ENCODE measurements at regions not wholly inside any gene's neighbourhood (a gene's known extent, or its start where the extent isn't known, plus 50 kb on each side); places are given as distances from the start of the nearest gene placed in this dataset.

DNA sequence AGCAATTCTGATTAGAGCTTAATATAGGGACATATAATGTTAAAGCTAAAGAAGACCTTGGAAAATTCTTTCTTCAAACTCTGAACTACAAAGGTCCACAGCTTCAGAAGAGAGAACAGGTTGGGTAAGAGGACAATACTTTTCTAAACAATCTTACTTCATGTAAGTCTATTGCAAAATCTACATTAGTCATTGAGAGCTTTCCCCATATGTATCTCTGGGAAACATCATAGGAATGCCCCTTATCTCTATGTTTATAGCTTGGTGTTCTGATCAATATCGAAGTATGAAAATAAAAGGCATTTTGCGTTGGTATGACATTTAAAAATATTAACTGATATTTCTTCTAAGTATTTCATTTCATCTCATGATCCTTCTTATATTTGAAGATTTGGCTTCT is 962.6 kb downstream of the AACS start:
- Histone ChIP-seq H3K27ac (ENCODE audit: low read depth, low read length) (no peak overlapping the region), H3K9me3 (ENCODE audit: insufficient read depth, low read length) (no peaks in the 10 kb centered on the region), H4K20me1 (ENCODE audit: low read depth, low read length) (no peaks in the 10 kb centered on the region), H3K9ac (ENCODE audit: low read length) (no peak overlapping the region), H2AFZ (ENCODE audit: low read depth, low read length, severe bottlenecking) (no peak overlapping the region), H3K4me3 (ENCODE audit: insufficient read depth, low read length, poor library complexity, severe bottlenecking) (no peak overlapping the region), H3K9me2 (replicated peaks; ENCODE audit: insufficient read depth, low read length) (no peaks in the 10 kb centered on the region), H3K27me3 (ENCODE audit: low read length) (no peaks in the 10 kb centered on the region), H3K4me2 (ENCODE audit: low read depth, low read length, poor library complexity, severe bottlenecking) (no peak overlapping the region), H3K36me3 (ENCODE audit: low read length) (no peaks in the 10 kb centered on the region), H3F3A (ENCODE audit: insufficient read depth) (no peaks in the 10 kb centered on the region), H3K79me2 (ENCODE audit: insufficient read depth, low read length) (no peaks in the 10 kb centered on the region)
- TF ChIP-seq EZH2phosphoT487 (conservative IDR thresholded peaks at IDR 0.05; ENCODE audit: low read length): no peak
- TF ChIP-seq, protein P1, sequence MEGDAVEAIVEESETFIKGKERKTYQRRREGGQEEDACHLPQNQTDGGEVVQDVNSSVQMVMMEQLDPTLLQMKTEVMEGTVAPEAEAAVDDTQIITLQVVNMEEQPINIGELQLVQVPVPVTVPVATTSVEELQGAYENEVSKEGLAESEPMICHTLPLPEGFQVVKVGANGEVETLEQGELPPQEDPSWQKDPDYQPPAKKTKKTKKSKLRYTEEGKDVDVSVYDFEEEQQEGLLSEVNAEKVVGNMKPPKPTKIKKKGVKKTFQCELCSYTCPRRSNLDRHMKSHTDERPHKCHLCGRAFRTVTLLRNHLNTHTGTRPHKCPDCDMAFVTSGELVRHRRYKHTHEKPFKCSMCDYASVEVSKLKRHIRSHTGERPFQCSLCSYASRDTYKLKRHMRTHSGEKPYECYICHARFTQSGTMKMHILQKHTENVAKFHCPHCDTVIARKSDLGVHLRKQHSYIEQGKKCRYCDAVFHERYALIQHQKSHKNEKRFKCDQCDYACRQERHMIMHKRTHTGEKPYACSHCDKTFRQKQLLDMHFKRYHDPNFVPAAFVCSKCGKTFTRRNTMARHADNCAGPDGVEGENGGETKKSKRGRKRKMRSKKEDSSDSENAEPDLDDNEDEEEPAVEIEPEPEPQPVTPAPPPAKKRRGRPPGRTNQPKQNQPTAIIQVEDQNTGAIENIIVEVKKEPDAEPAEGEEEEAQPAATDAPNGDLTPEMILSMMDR (IDR thresholded peaks at IDR 0.05; ENCODE audit: insufficient read depth, low read length, poor library complexity, severe bottlenecking): no peak

DNA sequence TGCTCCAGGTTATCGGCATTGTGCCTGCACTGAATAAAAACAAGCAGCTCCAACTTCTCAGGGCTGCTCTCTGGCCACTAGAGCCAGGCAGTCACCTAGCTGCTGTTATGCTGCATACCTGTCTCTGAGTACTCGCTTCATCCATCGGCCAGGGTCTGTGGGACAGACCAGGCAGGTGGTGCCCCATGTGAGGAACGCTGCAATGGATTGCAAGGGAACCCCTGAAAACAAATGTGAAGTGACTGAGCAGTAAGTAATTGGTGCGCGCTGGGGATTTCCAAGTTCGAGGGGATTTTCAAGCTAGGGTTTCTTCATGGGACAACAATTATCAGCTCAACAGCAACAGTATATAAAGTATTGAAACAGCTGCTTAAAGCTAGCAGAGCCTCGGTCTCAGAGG is 965.3 kb downstream of the AACS start:
- Histone ChIP-seq H3K4me2 (ENCODE audit: low read depth, low read length, poor library complexity, severe bottlenecking) (no peak overlapping the region), H3K9me2 (replicated peaks; ENCODE audit: insufficient read depth, low read length) (no peaks in the 10 kb centered on the region), H3K27me3 (ENCODE audit: low read length) (no peaks in the 10 kb centered on the region), H3K36me3 (ENCODE audit: low read length) (no peaks in the 10 kb centered on the region), H3F3A (ENCODE audit: insufficient read depth) (no peaks in the 10 kb centered on the region), H3K27ac (ENCODE audit: low read depth, low read length) (no peak overlapping the region), H2AFZ (ENCODE audit: low read depth, low read length, severe bottlenecking) (no peak overlapping the region), H3K9ac (ENCODE audit: low read length) (no peak overlapping the region), H3K4me3 (ENCODE audit: insufficient read depth, low read length, poor library complexity, severe bottlenecking) (no peak overlapping the region), H3K9me3 (ENCODE audit: insufficient read depth, low read length) (no peaks in the 10 kb centered on the region), H3K79me2 (ENCODE audit: insufficient read depth, low read length) (no peaks in the 10 kb centered on the region), H4K20me1 (ENCODE audit: low read depth, low read length) (no peaks in the 10 kb centered on the region)
- TF ChIP-seq, protein P1 (IDR thresholded peaks at IDR 0.05; ENCODE audit: insufficient read depth, low read length, poor library complexity, severe bottlenecking): no peak
- no peak for TF ChIP-seq EZH2phosphoT487 (conservative IDR thresholded peaks at IDR 0.05; ENCODE audit: low read length)

DNA sequence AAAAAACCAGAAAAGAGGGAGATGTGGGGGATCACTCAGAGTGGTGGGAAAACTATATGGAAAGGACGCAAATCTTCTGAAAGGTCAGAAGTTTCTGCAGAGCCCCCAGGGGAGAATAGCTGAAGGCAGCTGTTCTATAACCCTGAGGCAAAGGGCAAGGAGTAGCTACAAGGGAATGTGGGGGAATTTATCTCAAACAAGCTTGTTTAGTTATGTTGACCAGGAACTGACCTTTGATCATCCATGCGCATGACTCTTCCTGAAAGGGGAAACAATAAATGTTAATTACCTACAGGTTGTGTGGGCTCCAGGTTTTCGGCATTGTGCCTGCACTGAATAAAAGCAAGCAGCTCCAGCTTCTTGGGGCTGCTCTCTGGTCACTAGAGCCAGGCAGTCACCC is 968.5 kb downstream of the AACS start:
- H3K36me3 ChIP-seq (ENCODE audit: low read length): no peaks in the 10 kb centered on the region

More for the DNA sequence above, 968.5 kb downstream of the AACS start:
- Histone ChIP-seq H3K27ac (ENCODE audit: low read depth, low read length) (no peak overlapping the region), H3K79me2 (ENCODE audit: insufficient read depth, low read length) (no peaks in the 10 kb centered on the region), H3F3A (ENCODE audit: insufficient read depth) (no peaks in the 10 kb centered on the region), H3K27me3 (ENCODE audit: low read length) (no peaks in the 10 kb centered on the region), H3K9me3 (ENCODE audit: insufficient read depth, low read length) (no peaks in the 10 kb centered on the region), H3K4me3 (ENCODE audit: insufficient read depth, low read length, poor library complexity, severe bottlenecking) (no peak overlapping the region), H4K20me1 (ENCODE audit: low read depth, low read length) (no peaks in the 10 kb centered on the region), H3K9me2 (replicated peaks; ENCODE audit: insufficient read depth, low read length) (no peaks in the 10 kb centered on the region), H2AFZ (ENCODE audit: low read depth, low read length, severe bottlenecking) (no peak overlapping the region), H3K9ac (ENCODE audit: low read length) (no peak overlapping the region), H3K4me2 (ENCODE audit: low read depth, low read length, poor library complexity, severe bottlenecking) (no peak overlapping the region)
- no peak for TF ChIP-seq EZH2phosphoT487 (conservative IDR thresholded peaks at IDR 0.05; ENCODE audit: low read length)
- TF ChIP-seq, protein P1 (IDR thresholded peaks at IDR 0.05; ENCODE audit: insufficient read depth, low read length, poor library complexity, severe bottlenecking): no peak
